ENCODE measurements at regions not wholly inside any gene's neighbourhood (a gene's known extent, or its start where the extent isn't known, plus 50 kb on each side); places are given as distances from the start of the nearest gene placed in this dataset.

- H3K36me3 ChIP-seq (ENCODE audit: insufficient read depth, low read length): no peaks in the 10 kb centered on the region
- H3K27ac ChIP-seq (ENCODE audit: low read depth, low read length): no peak overlapping the region
- H3K9ac ChIP-seq (ENCODE audit: low read length): no peak overlapping the region
- DNase-seq (ENCODE audit: low read depth) (no peak), FAIRE-seq (no peak)
- no peak overlapping the region for H3K4me3 ChIP-seq (ENCODE audit: insufficient read depth, low read depth, low read length)
- no peaks in the 10 kb centered on the region for H3K4me1 ChIP-seq (ENCODE audit: insufficient read depth, low read length)
- H3K27me3 Mint-ChIP-seq (ENCODE audit: low read depth, unreplicated experiment): no peaks in the 10 kb centered on the region
- H3K9me3 Mint-ChIP-seq (ENCODE audit: unreplicated experiment): peaks cover 3% of the 10 kb centered on the region
- H2AFZ ChIP-seq (ENCODE audit: low read depth, low read length): no peak overlapping the region
- no peak overlapping the region for H3K4me2 ChIP-seq (ENCODE audit: low read length)
- no peaks in the 10 kb centered on the region for H3K9me3 ChIP-seq (ENCODE audit: insufficient read depth, low read depth, low read length)
- no peaks in the 10 kb centered on the region for H4K20me1 ChIP-seq (ENCODE audit: insufficient read depth, low read length)
- H3K4me3 Mint-ChIP-seq (ENCODE audit: unreplicated experiment): no peak overlapping the region
- no peaks in the 10 kb centered on the region for H3K27me3 ChIP-seq (ENCODE audit: insufficient read depth, low read length)
- TF ChIP-seq CTCF (IDR thresholded peaks at IDR 0.05; ENCODE audit: insufficient read depth, low read depth, low read length) (no peak), EZH2 (IDR thresholded peaks at IDR 0.05; ENCODE audit: insufficient read depth, low read length) (no peak)
- H3K27ac Mint-ChIP-seq (ENCODE audit: unreplicated experiment): no peak overlapping the region
- H3K4me1 Mint-ChIP-seq (ENCODE audit: low read depth, unreplicated experiment): no peaks in the 10 kb centered on the region
- no peaks in the 10 kb centered on the region for H3K36me3 Mint-ChIP-seq (ENCODE audit: low read depth, unreplicated experiment)
- H3K79me2 ChIP-seq (ENCODE audit: insufficient read depth, low read length): no peaks in the 10 kb centered on the region
Observed at GRCh38 chr4:58941286-58941685, 1831.1 kb upstream of the IGFBP7 start.

- no peak overlapping the region for H3K27ac ChIP-seq (ENCODE audit: low read depth, low read length)
- H3K79me2 ChIP-seq (ENCODE audit: insufficient read depth, low read length): no peaks in the 10 kb centered on the region
- H3K27me3 Mint-ChIP-seq (ENCODE audit: low read depth, unreplicated experiment): no peaks in the 10 kb centered on the region
- no peaks in the 10 kb centered on the region for H3K4me1 ChIP-seq (ENCODE audit: insufficient read depth, low read length)
- no peaks in the 10 kb centered on the region for H3K36me3 ChIP-seq (ENCODE audit: insufficient read depth, low read length)
- H2AFZ ChIP-seq (ENCODE audit: low read depth, low read length): no peak overlapping the region
- no peaks in the 10 kb centered on the region for H4K20me1 ChIP-seq (ENCODE audit: insufficient read depth, low read length)
- no peak overlapping the region for H3K4me3 ChIP-seq (ENCODE audit: insufficient read depth, low read depth, low read length)
- no peaks in the 10 kb centered on the region for H3K27me3 ChIP-seq (ENCODE audit: insufficient read depth, low read length)
- no peak overlapping the region for H3K4me2 ChIP-seq (ENCODE audit: low read length)
- H3K9me3 Mint-ChIP-seq (ENCODE audit: unreplicated experiment): peaks cover 2% of the 10 kb centered on the region
- FAIRE-seq: no peak
- no peaks in the 10 kb centered on the region for H3K36me3 Mint-ChIP-seq (ENCODE audit: low read depth, unreplicated experiment)
- H3K4me1 Mint-ChIP-seq (ENCODE audit: low read depth, unreplicated experiment): no peaks in the 10 kb centered on the region
- H3K27ac Mint-ChIP-seq (ENCODE audit: unreplicated experiment): no peak overlapping the region
- H3K9ac ChIP-seq (ENCODE audit: low read length): no peak overlapping the region
- no peak for TF ChIP-seq EZH2 (IDR thresholded peaks at IDR 0.05; ENCODE audit: insufficient read depth, low read length)
- no peak for TF ChIP-seq CTCF (IDR thresholded peaks at IDR 0.05; ENCODE audit: insufficient read depth, low read depth, low read length)
- H3K4me3 Mint-ChIP-seq (ENCODE audit: unreplicated experiment): no peak overlapping the region
- no peaks in the 10 kb centered on the region for H3K9me3 ChIP-seq (ENCODE audit: insufficient read depth, low read depth, low read length)
- DNase-seq (ENCODE audit: low read depth): no peak
Observed at GRCh38 chr4:58953575-58953974, 1843.4 kb upstream of the IGFBP7 start.

DNA sequence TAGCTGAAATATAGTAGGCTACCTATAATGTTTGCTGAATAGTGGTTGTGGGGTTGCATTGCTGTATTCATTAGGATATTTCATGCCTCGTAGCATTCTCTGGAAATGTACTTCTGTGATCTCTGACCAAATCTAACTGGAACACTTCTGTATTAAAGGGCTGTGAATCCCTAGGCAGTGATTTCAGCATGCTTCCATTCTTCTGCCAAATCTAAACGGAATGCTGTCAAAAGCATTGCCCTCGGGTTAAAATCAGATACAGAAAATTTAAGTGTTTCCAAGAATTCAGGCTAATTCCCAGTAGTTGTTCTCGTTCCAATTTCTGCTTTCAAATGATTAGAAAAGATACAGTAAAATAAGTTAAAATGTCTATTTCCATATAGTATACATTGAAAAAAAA lies 1847.5 kb upstream of the IGFBP7 start:
- H3K4me3 Mint-ChIP-seq (ENCODE audit: unreplicated experiment): no peak overlapping the region
- Histone ChIP-seq H3K9me3 (ENCODE audit: insufficient read depth, low read depth, low read length) (no peaks in the 10 kb centered on the region), H3K79me2 (ENCODE audit: insufficient read depth, low read length) (no peaks in the 10 kb centered on the region), H3K36me3 (ENCODE audit: insufficient read depth, low read length) (no peaks in the 10 kb centered on the region), H4K20me1 (ENCODE audit: insufficient read depth, low read length) (no peaks in the 10 kb centered on the region), H3K4me1 (ENCODE audit: insufficient read depth, low read length) (no peaks in the 10 kb centered on the region), H3K27me3 (ENCODE audit: insufficient read depth, low read length) (no peaks in the 10 kb centered on the region), H3K4me3 (ENCODE audit: insufficient read depth, low read depth, low read length) (no peak overlapping the region), H3K27ac (ENCODE audit: low read depth, low read length) (no peak overlapping the region), H2AFZ (ENCODE audit: low read depth, low read length) (no peak overlapping the region), H3K4me2 (ENCODE audit: low read length) (no peak overlapping the region), H3K9ac (ENCODE audit: low read length) (no peak overlapping the region)
- H3K27ac Mint-ChIP-seq (ENCODE audit: unreplicated experiment): no peak overlapping the region
- H3K4me1 Mint-ChIP-seq (ENCODE audit: low read depth, unreplicated experiment): no peaks in the 10 kb centered on the region
- FAIRE-seq (peak; percentile 56), DNase-seq (ENCODE audit: low read depth) (no peak)
- no peaks in the 10 kb centered on the region for H3K36me3 Mint-ChIP-seq (ENCODE audit: low read depth, unreplicated experiment)
- H3K27me3 Mint-ChIP-seq (ENCODE audit: low read depth, unreplicated experiment): no peaks in the 10 kb centered on the region
- no peak for TF ChIP-seq EZH2 (IDR thresholded peaks at IDR 0.05; ENCODE audit: insufficient read depth, low read length)
- TF ChIP-seq CTCF (IDR thresholded peaks at IDR 0.05; ENCODE audit: insufficient read depth, low read depth, low read length): no peak
- no peaks in the 10 kb centered on the region for H3K9me3 Mint-ChIP-seq (ENCODE audit: unreplicated experiment)

All from astrocyte (in vitro differentiated cells and primary cell).